ENCODE measurements at regions not wholly inside any gene's neighbourhood (a gene's known extent, or its start where the extent isn't known, plus 50 kb on each side); places are given as distances from the start of the nearest gene placed in this dataset.

DNA sequence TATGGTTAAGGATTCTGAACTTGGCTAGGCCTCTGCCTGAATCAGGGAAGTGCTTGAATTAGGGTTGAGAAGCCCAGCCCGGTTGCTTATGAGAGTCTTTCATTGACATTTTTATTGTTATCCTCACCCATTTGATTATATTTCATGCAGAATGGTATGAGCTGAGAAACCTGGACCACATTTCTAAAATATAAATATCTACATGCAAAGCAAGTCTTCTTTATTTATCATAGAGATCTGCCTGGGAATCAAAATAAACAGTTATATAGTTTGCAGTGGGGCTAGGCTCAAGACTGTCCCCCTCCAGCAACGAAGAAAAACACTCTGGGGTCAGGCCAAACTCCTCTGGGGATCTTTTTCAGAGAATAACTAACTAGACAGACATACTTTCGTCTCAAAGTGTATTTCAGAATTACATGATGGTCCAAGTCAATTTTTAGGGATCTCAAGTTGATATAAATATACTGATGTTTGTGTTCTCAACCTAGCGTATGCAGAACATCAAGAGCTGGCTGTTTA is 675.4 kb upstream of the NR2F2 start:
- Histone ChIP-seq H3K4me1 (ENCODE audit: control insufficient read depth in 1 of 2, insufficient read depth in 2 of 2, low read length in 2 of 2) (no peaks in the 10 kb centered on the region), H3K4me3 (ENCODE audit: low read depth in 1 of 2, low read length in 2 of 2) (no peak overlapping the region), H3K9me3 (ENCODE audit: control insufficient read depth in 1 of 2, low read length in 2 of 2) (no peaks in the 10 kb centered on the region), H3K27ac (ENCODE audit: low read depth, low read length) (no peak overlapping the region), H3K27me3 (ENCODE audit: control insufficient read depth in 1 of 2, insufficient read depth in 2 of 2, low read length in 2 of 2) (no peaks in the 10 kb centered on the region), H3K36me3 (ENCODE audit: control insufficient read depth in 1 of 2, insufficient read depth in 2 of 2, low read length in 2 of 2) (no peaks in the 10 kb centered on the region), H3K9ac (ENCODE audit: low read depth in 1 of 2, low read length in 2 of 2) (no peak overlapping the region)

DNA sequence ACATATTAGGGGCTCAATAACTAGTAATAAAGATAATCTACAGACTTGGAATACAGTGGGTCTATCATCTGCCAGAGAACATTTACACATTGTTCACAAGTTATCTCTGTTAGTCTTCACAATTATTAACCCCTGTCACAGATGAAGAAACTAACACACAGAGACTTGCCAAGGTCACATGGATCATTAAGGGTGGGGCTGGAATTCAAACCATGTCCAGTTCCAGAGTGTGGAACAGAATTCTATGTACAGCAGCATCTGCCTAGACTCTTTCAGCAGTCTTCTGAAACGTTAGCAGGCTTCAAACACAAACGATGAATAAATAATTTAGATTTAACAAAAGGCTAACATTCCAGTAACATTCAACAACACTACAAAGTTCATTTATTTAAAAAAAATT is 673.9 kb upstream of the NR2F2 start:
- Histone ChIP-seq H3K9me3 (ENCODE audit: control insufficient read depth in 1 of 2, low read length in 2 of 2) (no peaks in the 10 kb centered on the region), H3K27me3 (ENCODE audit: control insufficient read depth in 1 of 2, insufficient read depth in 2 of 2, low read length in 2 of 2) (no peaks in the 10 kb centered on the region), H3K9ac (ENCODE audit: low read depth in 1 of 2, low read length in 2 of 2) (no peak overlapping the region), H3K27ac (ENCODE audit: low read depth, low read length) (no peak overlapping the region), H3K36me3 (ENCODE audit: control insufficient read depth in 1 of 2, insufficient read depth in 2 of 2, low read length in 2 of 2) (no peaks in the 10 kb centered on the region), H3K4me3 (ENCODE audit: low read depth in 1 of 2, low read length in 2 of 2) (no peak overlapping the region), H3K4me1 (ENCODE audit: control insufficient read depth in 1 of 2, insufficient read depth in 2 of 2, low read length in 2 of 2) (no peaks in the 10 kb centered on the region)

DNA sequence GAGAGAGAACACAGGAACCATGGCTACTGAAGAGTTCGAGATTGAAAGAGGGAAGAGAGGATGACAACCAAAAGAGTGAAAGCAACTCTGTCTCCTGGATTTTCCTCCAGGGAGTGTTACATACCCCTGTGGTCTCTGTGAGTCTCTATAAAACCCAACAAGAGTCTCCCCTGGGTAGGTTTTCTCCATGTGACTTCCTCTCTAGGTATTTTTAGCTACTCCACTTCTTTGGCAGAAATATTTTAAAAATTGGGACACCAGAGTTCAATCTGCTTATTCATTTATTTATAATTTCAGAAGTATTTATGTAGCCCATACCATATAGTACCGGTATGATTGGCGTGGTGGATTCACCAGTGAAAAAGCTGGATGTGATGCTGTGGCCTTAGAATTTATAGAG is 671.7 kb upstream of the NR2F2 start:
- no peaks in the 10 kb centered on the region for H3K9me3 ChIP-seq (ENCODE audit: control insufficient read depth in 1 of 2, low read length in 2 of 2)
- no peak overlapping the region for H3K4me3 ChIP-seq (ENCODE audit: low read depth in 1 of 2, low read length in 2 of 2)
- H3K27me3 ChIP-seq (ENCODE audit: control insufficient read depth in 1 of 2, insufficient read depth in 2 of 2, low read length in 2 of 2), result no peaks in the 10 kb centered on the region
- no peaks in the 10 kb centered on the region for H3K36me3 ChIP-seq (ENCODE audit: control insufficient read depth in 1 of 2, insufficient read depth in 2 of 2, low read length in 2 of 2)
- no peaks in the 10 kb centered on the region for H3K4me1 ChIP-seq (ENCODE audit: control insufficient read depth in 1 of 2, insufficient read depth in 2 of 2, low read length in 2 of 2)
- H3K27ac ChIP-seq (ENCODE audit: low read depth, low read length), result no peak overlapping the region
- H3K9ac ChIP-seq (ENCODE audit: low read depth in 1 of 2, low read length in 2 of 2), result no peak overlapping the region

DNA sequence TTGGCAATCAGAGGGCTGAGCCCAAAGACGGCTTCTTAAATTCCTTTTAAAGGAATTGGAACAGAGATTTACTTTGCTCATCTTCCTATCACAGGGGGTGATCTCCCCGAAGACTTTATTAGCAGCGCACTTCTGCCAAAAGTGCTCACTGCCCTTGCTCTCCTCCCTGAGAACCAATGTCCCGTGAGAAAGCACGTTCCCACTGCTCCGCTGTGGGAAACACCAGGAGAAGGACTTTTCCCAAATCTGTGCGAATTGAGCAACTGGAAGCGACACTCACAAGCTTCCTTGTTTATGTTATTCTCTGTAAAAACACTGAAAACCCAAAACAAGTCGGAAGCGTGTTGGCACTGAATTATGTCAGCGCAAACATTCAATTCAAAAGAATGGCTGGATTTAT is 670.8 kb upstream of the NR2F2 start:
- H3K27ac ChIP-seq (ENCODE audit: low read depth, low read length), result no peak overlapping the region
- H3K4me1 ChIP-seq (ENCODE audit: control insufficient read depth in 1 of 2, insufficient read depth in 2 of 2, low read length in 2 of 2), result no peaks in the 10 kb centered on the region
- peaks cover 0 to 2% of the 10 kb centered on the region in 2 donors for H3K9me3 ChIP-seq (ENCODE audit: control insufficient read depth in 1 of 2, low read length in 2 of 2)
- H3K36me3 ChIP-seq (ENCODE audit: control insufficient read depth in 1 of 2, insufficient read depth in 2 of 2, low read length in 2 of 2), result no peaks in the 10 kb centered on the region
- H3K27me3 ChIP-seq (ENCODE audit: control insufficient read depth in 1 of 2, insufficient read depth in 2 of 2, low read length in 2 of 2), result no peaks in the 10 kb centered on the region
- no peak overlapping the region for H3K4me3 ChIP-seq (ENCODE audit: low read depth in 1 of 2, low read length in 2 of 2)
- no peak overlapping the region for H3K9ac ChIP-seq (ENCODE audit: low read depth in 1 of 2, low read length in 2 of 2)

DNA sequence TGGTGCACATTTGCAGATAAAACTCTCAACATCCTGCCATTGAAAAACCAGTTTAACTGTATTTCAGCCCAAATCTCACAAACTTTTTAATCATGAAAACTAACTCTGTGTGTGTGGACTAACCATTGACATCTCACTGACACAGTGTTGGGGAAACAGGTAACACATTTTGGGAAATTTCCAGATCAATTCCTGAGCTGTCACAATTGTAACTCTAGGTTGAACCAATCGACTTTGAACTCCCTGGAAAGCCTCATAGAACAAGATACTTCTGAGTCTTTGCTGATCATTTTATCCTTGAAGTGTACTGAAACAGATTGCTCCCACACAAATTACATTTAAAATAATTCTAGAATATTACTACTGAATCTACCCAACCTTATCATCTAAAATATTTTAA is 667.9 kb upstream of the NR2F2 start:
- Histone ChIP-seq H3K9me3 (ENCODE audit: control insufficient read depth in 1 of 2, low read length in 2 of 2) (peaks cover 0 to 3% of the 10 kb centered on the region in 2 donors), H3K4me1 (ENCODE audit: control insufficient read depth in 1 of 2, insufficient read depth in 2 of 2, low read length in 2 of 2) (no peaks in the 10 kb centered on the region), H3K27me3 (ENCODE audit: control insufficient read depth in 1 of 2, insufficient read depth in 2 of 2, low read length in 2 of 2) (no peaks in the 10 kb centered on the region), H3K4me3 (ENCODE audit: low read depth in 1 of 2, low read length in 2 of 2) (no peak overlapping the region), H3K9ac (ENCODE audit: low read depth in 1 of 2, low read length in 2 of 2) (no peak overlapping the region), H3K27ac (ENCODE audit: low read depth, low read length) (no peak overlapping the region), H3K36me3 (ENCODE audit: control insufficient read depth in 1 of 2, insufficient read depth in 2 of 2, low read length in 2 of 2) (no peaks in the 10 kb centered on the region)

DNA sequence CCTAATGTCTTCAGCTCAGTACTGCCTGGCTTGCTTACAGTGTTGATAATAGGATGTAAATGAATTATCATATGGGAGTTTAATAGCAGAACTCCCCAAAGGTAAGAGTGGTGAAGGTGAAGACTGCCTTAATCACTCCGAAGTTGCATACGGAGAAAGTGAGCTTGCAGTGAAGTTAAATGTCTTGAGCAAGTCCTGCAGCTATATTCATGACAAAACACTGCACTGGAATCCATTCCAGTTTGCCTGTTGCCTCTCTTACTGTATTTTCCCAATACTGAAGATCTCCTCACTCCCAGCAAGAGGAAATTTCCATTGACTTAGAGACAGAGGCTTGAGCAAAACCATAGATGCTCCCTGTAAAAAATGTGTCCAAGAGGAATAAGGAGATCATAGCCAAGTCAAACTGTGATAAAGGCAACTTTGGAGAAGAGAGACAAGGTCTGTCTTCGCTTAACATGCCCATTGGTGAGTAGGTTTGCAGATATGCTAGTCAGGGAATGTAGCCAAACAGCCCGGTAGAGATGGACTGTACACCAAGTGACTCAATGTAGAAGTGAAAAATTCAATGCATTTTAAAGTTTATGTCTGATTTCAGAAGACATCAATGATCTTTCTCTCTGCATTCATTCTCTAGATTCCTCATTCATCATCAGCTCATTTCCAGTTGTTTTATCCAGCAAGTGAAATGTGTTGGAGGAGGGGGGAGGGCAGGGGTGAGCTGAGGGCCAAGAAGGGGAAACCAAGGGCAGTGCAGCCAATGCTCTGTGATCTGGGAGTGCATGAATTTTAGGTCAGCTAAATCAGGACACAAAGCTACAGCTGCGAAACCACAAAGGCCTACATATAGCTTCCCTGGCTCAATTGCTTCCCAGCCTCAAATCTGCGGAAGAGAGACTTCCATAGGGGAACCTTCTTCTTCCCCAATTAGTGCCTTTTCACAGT is 667.1 kb upstream of the NR2F2 start:
- no peaks in the 10 kb centered on the region for H3K4me1 ChIP-seq (ENCODE audit: control insufficient read depth in 1 of 2, insufficient read depth in 2 of 2, low read length in 2 of 2)
- no peak overlapping the region for H3K9ac ChIP-seq (ENCODE audit: low read depth in 1 of 2, low read length in 2 of 2)
- H3K9me3 ChIP-seq (ENCODE audit: control insufficient read depth in 1 of 2, low read length in 2 of 2), result peaks cover 0 to 3% of the 10 kb centered on the region in 2 donors
- no peak overlapping the region for H3K4me3 ChIP-seq (ENCODE audit: low read depth in 1 of 2, low read length in 2 of 2)
- H3K27ac ChIP-seq (ENCODE audit: low read depth, low read length), result no peak overlapping the region
- H3K27me3 ChIP-seq (ENCODE audit: control insufficient read depth in 1 of 2, insufficient read depth in 2 of 2, low read length in 2 of 2), result no peaks in the 10 kb centered on the region
- no peaks in the 10 kb centered on the region for H3K36me3 ChIP-seq (ENCODE audit: control insufficient read depth in 1 of 2, insufficient read depth in 2 of 2, low read length in 2 of 2)

DNA sequence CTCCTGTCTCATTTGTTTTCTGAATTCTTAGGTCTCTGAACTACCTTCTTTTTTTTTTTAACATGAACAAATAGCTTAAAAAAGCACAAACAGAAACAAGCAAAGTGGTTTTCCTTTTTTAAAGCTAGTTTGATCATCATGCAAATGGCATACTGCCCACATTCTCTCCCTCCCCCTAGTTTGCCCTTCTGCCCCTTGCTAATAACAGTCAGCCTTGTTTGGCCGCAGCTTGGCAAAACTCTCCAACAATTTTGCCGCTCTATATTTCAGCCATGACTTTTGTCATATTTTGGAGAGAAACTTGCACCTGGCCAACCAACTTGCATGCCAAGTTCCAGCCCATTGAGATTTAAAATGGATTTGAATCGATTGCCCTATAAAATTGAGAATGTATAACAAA is 666.0 kb upstream of the NR2F2 start:
- H3K36me3 ChIP-seq (ENCODE audit: control insufficient read depth in 1 of 2, insufficient read depth in 2 of 2, low read length in 2 of 2), result no peaks in the 10 kb centered on the region
- no peak overlapping the region for H3K27ac ChIP-seq (ENCODE audit: low read depth, low read length)

DNA sequence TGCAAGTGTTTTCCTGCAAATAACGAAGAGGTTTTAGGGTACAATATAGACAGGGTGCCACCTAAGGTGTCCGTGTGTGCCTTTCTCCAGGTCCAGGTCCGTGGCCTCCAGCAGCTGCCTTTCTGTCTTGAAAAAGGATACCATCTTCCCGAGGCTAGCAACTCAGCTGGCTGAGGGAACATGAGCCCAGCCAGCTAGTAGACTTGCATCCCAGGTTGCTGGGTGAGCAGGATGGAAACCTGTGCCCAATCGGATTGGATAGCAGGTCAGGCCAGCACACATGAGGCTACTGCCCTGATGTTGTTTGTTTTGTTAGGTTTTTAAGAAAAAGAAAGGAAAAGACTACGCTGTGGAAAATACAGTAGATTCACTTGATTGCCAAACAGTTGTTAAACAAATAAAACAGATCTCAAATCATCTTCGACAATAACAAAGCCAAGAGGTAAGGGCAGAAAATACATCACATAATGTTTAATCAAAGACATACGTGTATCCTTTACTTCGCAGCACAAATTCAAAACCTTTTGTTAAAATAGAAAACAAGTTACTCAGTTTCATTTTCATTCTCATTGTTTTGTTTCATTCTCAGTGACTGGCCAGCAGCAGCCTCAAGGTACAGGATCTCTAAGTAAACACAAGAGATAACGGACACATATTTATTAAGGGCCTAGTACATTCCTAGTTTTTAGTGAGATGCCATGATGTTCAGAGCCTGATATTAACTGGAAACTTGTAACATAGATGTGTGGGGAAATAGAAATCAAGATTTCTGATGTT is 661.2 kb upstream of the NR2F2 start:
- no peak overlapping the region for H3K27ac ChIP-seq (ENCODE audit: low read depth, low read length)
- peaks cover 0 to 3% of the 10 kb centered on the region in 2 donors for H3K9me3 ChIP-seq (ENCODE audit: control insufficient read depth in 1 of 2, low read length in 2 of 2)
- H3K27me3 ChIP-seq (ENCODE audit: control insufficient read depth in 1 of 2, insufficient read depth in 2 of 2, low read length in 2 of 2), result no peaks in the 10 kb centered on the region
- H3K4me1 ChIP-seq (ENCODE audit: control insufficient read depth in 1 of 2, insufficient read depth in 2 of 2, low read length in 2 of 2), result no peaks in the 10 kb centered on the region
- no peak overlapping the region for H3K4me3 ChIP-seq (ENCODE audit: low read depth in 1 of 2, low read length in 2 of 2)
- H3K36me3 ChIP-seq (ENCODE audit: control insufficient read depth in 1 of 2, insufficient read depth in 2 of 2, low read length in 2 of 2), result no peaks in the 10 kb centered on the region
- no peak overlapping the region for H3K9ac ChIP-seq (ENCODE audit: low read depth in 1 of 2, low read length in 2 of 2)

More for the DNA sequence above, 666.0 kb upstream of the NR2F2 start:
- no peaks in the 10 kb centered on the region for H3K27me3 ChIP-seq (ENCODE audit: control insufficient read depth in 1 of 2, insufficient read depth in 2 of 2, low read length in 2 of 2)
- no peak overlapping the region for H3K9ac ChIP-seq (ENCODE audit: low read depth in 1 of 2, low read length in 2 of 2)
- no peaks in the 10 kb centered on the region for H3K4me1 ChIP-seq (ENCODE audit: control insufficient read depth in 1 of 2, insufficient read depth in 2 of 2, low read length in 2 of 2)
- H3K4me3 ChIP-seq (ENCODE audit: low read depth in 1 of 2, low read length in 2 of 2), result no peak overlapping the region
- peaks cover 0 to 3% of the 10 kb centered on the region in 2 donors for H3K9me3 ChIP-seq (ENCODE audit: control insufficient read depth in 1 of 2, low read length in 2 of 2)

DNA sequence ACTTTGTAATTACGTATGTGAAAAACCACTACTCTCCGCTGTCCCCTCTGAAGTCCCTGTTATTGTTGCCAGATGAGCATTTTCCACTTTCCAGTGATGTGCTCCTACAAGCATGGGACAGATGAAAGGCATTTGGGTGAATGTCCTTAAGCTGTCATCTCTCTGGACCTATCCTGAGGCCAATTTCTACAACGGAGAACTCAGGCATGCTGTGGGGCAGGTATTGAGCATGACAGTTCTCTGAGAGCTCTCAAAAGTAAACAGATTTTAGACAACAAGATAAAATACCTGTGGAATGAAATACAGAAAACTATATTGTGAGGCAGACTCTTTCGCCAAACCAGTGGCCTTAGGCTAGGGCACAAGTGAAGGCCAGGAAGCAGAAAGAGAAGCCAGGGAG is 656.5 kb upstream of the NR2F2 start:
- Histone ChIP-seq H3K27ac (ENCODE audit: low read depth, low read length) (no peak overlapping the region), H3K36me3 (ENCODE audit: control insufficient read depth in 1 of 2, insufficient read depth in 2 of 2, low read length in 2 of 2) (no peaks in the 10 kb centered on the region), H3K4me1 (ENCODE audit: control insufficient read depth in 1 of 2, insufficient read depth in 2 of 2, low read length in 2 of 2) (no peaks in the 10 kb centered on the region), H3K27me3 (ENCODE audit: control insufficient read depth in 1 of 2, insufficient read depth in 2 of 2, low read length in 2 of 2) (no peaks in the 10 kb centered on the region), H3K9ac (ENCODE audit: low read depth in 1 of 2, low read length in 2 of 2) (no peak overlapping the region), H3K9me3 (ENCODE audit: control insufficient read depth in 1 of 2, low read length in 2 of 2) (no peaks in the 10 kb centered on the region), H3K4me3 (ENCODE audit: low read depth in 1 of 2, low read length in 2 of 2) (no peak overlapping the region)

DNA sequence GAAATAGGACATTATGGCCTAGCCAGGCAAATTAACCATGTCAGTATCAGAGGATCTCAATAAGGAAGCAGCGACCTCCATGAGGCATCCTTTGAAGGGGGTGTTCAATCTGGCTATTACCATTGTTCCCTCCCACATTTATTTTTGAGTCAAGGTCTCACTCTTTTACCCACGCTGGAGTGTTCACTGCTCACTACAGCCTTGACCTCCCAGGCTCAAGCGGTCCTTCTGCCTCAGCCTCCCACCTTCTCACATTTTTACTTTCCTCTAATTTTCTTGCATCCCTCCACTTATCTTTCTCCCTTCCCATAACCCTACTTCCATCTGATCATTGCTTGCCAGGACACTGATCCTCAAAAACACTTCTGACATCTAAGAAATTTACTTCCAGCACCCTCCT is 654.0 kb upstream of the NR2F2 start:
- Histone ChIP-seq H3K9me3 (ENCODE audit: control insufficient read depth in 1 of 2, low read length in 2 of 2) (no peaks in the 10 kb centered on the region), H3K4me1 (ENCODE audit: control insufficient read depth in 1 of 2, insufficient read depth in 2 of 2, low read length in 2 of 2) (no peaks in the 10 kb centered on the region), H3K4me3 (ENCODE audit: low read depth in 1 of 2, low read length in 2 of 2) (no peak overlapping the region), H3K36me3 (ENCODE audit: control insufficient read depth in 1 of 2, insufficient read depth in 2 of 2, low read length in 2 of 2) (no peaks in the 10 kb centered on the region), H3K9ac (ENCODE audit: low read depth in 1 of 2, low read length in 2 of 2) (no peak overlapping the region), H3K27ac (ENCODE audit: low read depth, low read length) (no peak overlapping the region), H3K27me3 (ENCODE audit: control insufficient read depth in 1 of 2, insufficient read depth in 2 of 2, low read length in 2 of 2) (no peaks in the 10 kb centered on the region)

Measured in duodenal mucosa (tissue), 2 donors.